ENCODE measurements at regions not wholly inside any gene's neighbourhood (a gene's known extent, or its start where the extent isn't known, plus 50 kb on each side); places are given as distances from the start of the nearest gene placed in this dataset.
"Not testable (repeated sequence)": the region's sequence is repeated elsewhere in the genome, so short reads cannot be mapped to it uniquely, and the experiment has no call there.

DNA sequence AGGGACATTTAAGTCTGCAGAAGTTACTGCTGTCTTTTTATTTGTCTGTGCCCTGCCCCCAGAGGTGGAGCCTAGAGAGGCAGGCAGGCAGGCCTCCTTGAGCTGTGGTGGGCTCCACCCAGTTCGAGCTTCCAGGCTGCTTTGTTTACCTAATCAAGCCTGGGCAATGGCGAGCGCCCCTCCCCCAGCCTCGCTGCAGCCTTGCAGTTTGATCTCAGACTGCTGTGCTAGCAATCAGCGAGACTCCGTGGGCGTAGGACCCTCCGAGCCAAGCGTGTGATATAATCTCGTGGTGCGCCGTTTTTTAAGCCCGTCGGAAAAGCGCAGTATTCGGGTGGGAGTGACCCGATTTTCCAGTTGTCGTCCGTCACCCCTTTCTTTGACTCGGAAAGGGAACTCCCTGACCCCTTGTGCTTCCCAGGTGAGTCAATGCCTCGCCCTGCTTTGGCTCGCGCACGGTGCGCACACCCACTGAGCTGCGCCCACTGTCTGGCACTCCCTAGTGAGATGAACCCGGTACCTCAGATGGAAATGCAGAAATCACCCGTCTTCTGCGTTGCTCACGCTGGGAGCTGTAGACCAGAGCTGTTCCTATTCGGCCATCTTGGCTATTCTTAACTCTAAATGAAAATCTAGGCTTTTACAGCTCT lies 244.0 kb upstream of the SPHKAP start:
- H3K4me1 ChIP-seq (ENCODE audit: control insufficient read depth, insufficient read depth, low read length); H3K27me3 ChIP-seq (ENCODE audit: control insufficient read depth, insufficient read depth, low read length); H3K36me3 ChIP-seq (ENCODE audit: control insufficient read depth, insufficient read depth, low read length); H3K4me3 ChIP-seq (ENCODE audit: low read depth, low read length); H3K27ac ChIP-seq (ENCODE audit: low read depth, low read length); DNase-seq (ENCODE audit: low read depth in 4 of 6, low spot score in 6 of 6); H3K9me3 ChIP-seq (ENCODE audit: control insufficient read depth, insufficient read depth, low read length): not testable (repeated sequence)
- 87% methylated on average over 25 of the region's 31 CpGs for WGBS (ENCODE audit: insufficient coverage)

DNA sequence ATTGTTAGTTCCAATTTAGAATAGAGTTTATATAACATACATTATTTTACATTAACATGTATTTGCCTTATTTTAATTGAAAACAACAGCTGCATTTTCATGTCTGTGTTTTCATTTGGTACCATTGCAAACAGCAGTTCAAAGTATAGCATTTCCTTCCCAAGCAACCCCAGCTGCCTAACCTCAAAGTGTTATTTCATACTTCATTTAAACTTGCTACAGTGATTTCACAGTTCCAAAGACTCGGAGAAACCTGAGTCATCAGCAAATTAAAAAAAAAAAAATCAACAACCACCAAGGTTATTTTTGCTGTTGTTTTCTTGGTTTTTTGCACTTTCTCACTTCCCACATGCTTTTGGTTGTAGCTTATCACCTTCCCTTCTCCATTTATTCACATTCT lies 236.5 kb upstream of the SPHKAP start:
- Histone ChIP-seq H3K4me1 (ENCODE audit: control insufficient read depth, insufficient read depth, low read length) (no peaks in the 10 kb centered on the region), H3K27ac (ENCODE audit: low read depth, low read length) (no peak overlapping the region), H3K36me3 (ENCODE audit: control insufficient read depth, insufficient read depth, low read length) (no peaks in the 10 kb centered on the region), H3K27me3 (ENCODE audit: control insufficient read depth, insufficient read depth, low read length) (no peaks in the 10 kb centered on the region), H3K4me3 (ENCODE audit: low read depth, low read length) (no peak overlapping the region), H3K9me3 (ENCODE audit: control insufficient read depth, insufficient read depth, low read length) (no peaks in the 10 kb centered on the region)
- WGBS (ENCODE audit: insufficient coverage), result no CpG with 5 or more reads among the region's 1 CpG
- DNase-seq (ENCODE audit: low read depth in 4 of 6, low spot score in 6 of 6), result no peak

DNA sequence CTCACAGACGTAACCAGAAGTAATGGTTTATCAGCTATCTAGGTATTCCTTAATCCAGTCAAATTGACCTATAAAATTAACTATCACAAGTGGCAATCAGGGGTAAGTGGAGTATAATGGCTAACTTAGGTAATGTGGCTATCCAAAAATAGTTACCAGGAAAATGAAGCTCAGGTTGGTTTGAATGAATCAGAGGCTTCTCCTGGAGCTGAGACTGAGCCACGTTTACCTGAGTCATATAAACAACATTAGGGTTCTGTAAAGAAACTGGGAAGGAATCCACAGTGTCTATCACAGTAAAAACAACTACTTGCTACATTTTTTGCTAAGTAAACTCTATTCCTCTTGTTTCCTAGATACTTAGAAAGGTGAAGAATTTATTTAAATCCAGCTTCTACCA lies 236.0 kb upstream of the SPHKAP start:
- Histone ChIP-seq H3K9me3 (ENCODE audit: control insufficient read depth, insufficient read depth, low read length) (no peaks in the 10 kb centered on the region), H3K27me3 (ENCODE audit: control insufficient read depth, insufficient read depth, low read length) (no peaks in the 10 kb centered on the region), H3K36me3 (ENCODE audit: control insufficient read depth, insufficient read depth, low read length) (no peaks in the 10 kb centered on the region), H3K27ac (ENCODE audit: low read depth, low read length) (no peak overlapping the region), H3K4me3 (ENCODE audit: low read depth, low read length) (no peak overlapping the region), H3K4me1 (ENCODE audit: control insufficient read depth, insufficient read depth, low read length) (no peaks in the 10 kb centered on the region)
- WGBS (ENCODE audit: insufficient coverage), result no CpG with 5 or more reads among the region's 2 CpGs
- no peak for DNase-seq (ENCODE audit: low read depth in 4 of 6, low spot score in 6 of 6)

DNA sequence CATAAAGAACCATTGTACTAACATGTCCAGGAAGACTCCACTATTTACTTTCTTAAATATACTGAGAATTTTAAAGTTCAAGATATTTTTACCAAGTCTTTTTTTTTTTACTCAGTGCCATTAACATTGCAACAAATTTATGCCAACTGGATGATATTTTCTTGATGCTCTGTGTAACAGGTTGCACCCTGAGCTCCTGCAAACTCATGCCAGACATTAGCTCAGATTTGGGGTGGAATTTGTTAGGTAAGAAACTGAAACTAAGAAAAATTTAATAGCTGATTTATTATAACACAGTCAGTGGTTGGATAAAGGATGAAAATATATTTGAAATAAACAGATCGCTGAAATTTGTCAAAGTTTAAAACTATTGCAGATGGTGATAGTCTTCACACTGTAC lies 228.6 kb upstream of the SPHKAP start:
- no peaks in the 10 kb centered on the region for H3K9me3 ChIP-seq (ENCODE audit: control insufficient read depth, insufficient read depth, low read length)
- no peak overlapping the region for H3K27ac ChIP-seq (ENCODE audit: low read depth, low read length)

GRCh38 chr2:228409493-228409892 lies 228.0 kb upstream of the SPHKAP start:
- Histone ChIP-seq H3K27ac (ENCODE audit: low read depth, low read length) (no peak overlapping the region), H3K27me3 (ENCODE audit: control insufficient read depth, insufficient read depth, low read length) (no peaks in the 10 kb centered on the region), H3K36me3 (ENCODE audit: control insufficient read depth, insufficient read depth, low read length) (no peaks in the 10 kb centered on the region), H3K4me3 (ENCODE audit: low read depth, low read length) (no peak overlapping the region), H3K4me1 (ENCODE audit: control insufficient read depth, insufficient read depth, low read length) (no peaks in the 10 kb centered on the region), H3K9me3 (ENCODE audit: control insufficient read depth, insufficient read depth, low read length) (no peaks in the 10 kb centered on the region)
- DNase-seq (ENCODE audit: low read depth in 4 of 6, low spot score in 6 of 6), result no peak
- WGBS (ENCODE audit: insufficient coverage), result no CpG with 5 or more reads among the region's 1 CpG

More for the DNA sequence above, 228.6 kb upstream of the SPHKAP start:
- no CpG with 5 or more reads among the region's 1 CpG for WGBS (ENCODE audit: insufficient coverage)
- DNase-seq (ENCODE audit: low read depth in 4 of 6, low spot score in 6 of 6), result peak in 1 of 6 donors; percentile 25
- Histone ChIP-seq H3K36me3 (ENCODE audit: control insufficient read depth, insufficient read depth, low read length) (no peaks in the 10 kb centered on the region), H3K27me3 (ENCODE audit: control insufficient read depth, insufficient read depth, low read length) (no peaks in the 10 kb centered on the region), H3K4me1 (ENCODE audit: control insufficient read depth, insufficient read depth, low read length) (no peaks in the 10 kb centered on the region), H3K4me3 (ENCODE audit: low read depth, low read length) (no peak overlapping the region)

DNA sequence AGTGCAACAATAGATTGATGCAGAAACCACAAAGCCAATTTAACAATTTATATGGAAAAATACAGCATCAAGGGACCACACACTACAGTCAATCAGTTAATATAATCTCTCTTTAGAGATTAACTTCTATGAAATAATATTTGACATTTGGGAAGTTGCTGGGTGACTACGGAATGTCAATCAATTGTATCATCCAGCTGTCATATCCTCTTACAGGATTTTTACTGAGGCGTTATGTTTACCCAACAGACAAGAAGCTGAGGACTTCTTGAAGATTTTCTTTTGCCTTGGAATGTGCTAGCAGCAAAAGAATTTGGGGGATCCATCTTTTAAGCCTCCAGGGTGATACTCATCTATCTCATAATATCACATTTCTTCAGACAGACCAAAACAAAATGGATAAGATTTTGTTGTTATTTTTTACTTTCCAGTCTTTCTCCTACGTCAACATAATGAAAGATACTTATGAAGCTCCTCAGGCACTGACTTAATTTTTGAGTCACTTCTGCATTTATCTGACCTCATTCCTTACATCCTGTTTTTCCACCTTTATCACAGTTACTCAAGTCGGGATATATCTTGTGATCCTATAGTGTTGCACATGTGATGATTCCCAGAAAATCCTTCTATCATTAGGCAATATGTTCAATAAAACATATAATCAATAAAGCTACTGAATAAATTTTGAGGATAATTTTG lies 227.2 kb upstream of the SPHKAP start:
- no peaks in the 10 kb centered on the region for H3K27me3 ChIP-seq (ENCODE audit: control insufficient read depth, insufficient read depth, low read length)
- no peak for DNase-seq (ENCODE audit: low read depth in 4 of 6, low spot score in 6 of 6)
- WGBS (ENCODE audit: insufficient coverage), result 100% methylated on average over 1 of the region's 4 CpGs
- no peak overlapping the region for H3K27ac ChIP-seq (ENCODE audit: low read depth, low read length)
- no peaks in the 10 kb centered on the region for H3K9me3 ChIP-seq (ENCODE audit: control insufficient read depth, insufficient read depth, low read length)
- H3K36me3 ChIP-seq (ENCODE audit: control insufficient read depth, insufficient read depth, low read length), result no peaks in the 10 kb centered on the region
- H3K4me3 ChIP-seq (ENCODE audit: low read depth, low read length), result no peak overlapping the region
- H3K4me1 ChIP-seq (ENCODE audit: control insufficient read depth, insufficient read depth, low read length), result no peaks in the 10 kb centered on the region

GRCh38 chr2:228407821-228408220 lies 226.3 kb upstream of the SPHKAP start:
- Histone ChIP-seq H3K27ac (ENCODE audit: low read depth, low read length) (no peak overlapping the region), H3K27me3 (ENCODE audit: control insufficient read depth, insufficient read depth, low read length) (no peaks in the 10 kb centered on the region), H3K4me1 (ENCODE audit: control insufficient read depth, insufficient read depth, low read length) (no peaks in the 10 kb centered on the region), H3K9me3 (ENCODE audit: control insufficient read depth, insufficient read depth, low read length) (no peaks in the 10 kb centered on the region), H3K4me3 (ENCODE audit: low read depth, low read length) (no peak overlapping the region), H3K36me3 (ENCODE audit: control insufficient read depth, insufficient read depth, low read length) (no peaks in the 10 kb centered on the region)
- peak in 3 of 6 donors; percentile 8 to 75 (median 41) for DNase-seq (ENCODE audit: low read depth in 4 of 6, low spot score in 6 of 6)

- H3K4me1 ChIP-seq (ENCODE audit: control insufficient read depth, insufficient read depth, low read length), result no peaks in the 10 kb centered on the region
- no peak for DNase-seq (ENCODE audit: low read depth in 4 of 6, low spot score in 6 of 6)
- no peaks in the 10 kb centered on the region for H3K27me3 ChIP-seq (ENCODE audit: control insufficient read depth, insufficient read depth, low read length)
- 85% methylated on average over 2 of the region's 3 CpGs for WGBS (ENCODE audit: insufficient coverage)
- peaks cover 2% of the 10 kb centered on the region for H3K9me3 ChIP-seq (ENCODE audit: control insufficient read depth, insufficient read depth, low read length)
- no peak overlapping the region for H3K27ac ChIP-seq (ENCODE audit: low read depth, low read length)
- no peaks in the 10 kb centered on the region for H3K36me3 ChIP-seq (ENCODE audit: control insufficient read depth, insufficient read depth, low read length)
- H3K4me3 ChIP-seq (ENCODE audit: low read depth, low read length), result no peak overlapping the region
Observed at GRCh38 chr2:228401065-228401912, 219.8 kb upstream of the SPHKAP start.

GRCh38 chr2:228387776-228388175 lies 206.3 kb upstream of the SPHKAP start:
- Histone ChIP-seq H3K36me3 (ENCODE audit: control insufficient read depth, insufficient read depth, low read length) (no peaks in the 10 kb centered on the region), H3K27me3 (ENCODE audit: control insufficient read depth, insufficient read depth, low read length) (no peaks in the 10 kb centered on the region), H3K4me3 (ENCODE audit: low read depth, low read length) (no peak overlapping the region), H3K4me1 (ENCODE audit: control insufficient read depth, insufficient read depth, low read length) (no peaks in the 10 kb centered on the region), H3K27ac (ENCODE audit: low read depth, low read length) (no peak overlapping the region), H3K9me3 (ENCODE audit: control insufficient read depth, insufficient read depth, low read length) (no peaks in the 10 kb centered on the region)
- no CpG with 5 or more reads among the region's 3 CpGs for WGBS (ENCODE audit: insufficient coverage)
- no peak for DNase-seq (ENCODE audit: low read depth in 4 of 6, low spot score in 6 of 6)
